Right hindlimb (tissue), 1 donor: ENCODE measurements at regions not wholly inside any gene's neighbourhood (a gene's known extent, or its start where the extent isn't known, plus 50 kb on each side); places are given as distances from the start of the nearest gene placed in this dataset.

Experiments
- DNase-seq: peaks from one replicate; pipeline ENCODE4 v3.0.0-alpha.2; 2018

DNA sequence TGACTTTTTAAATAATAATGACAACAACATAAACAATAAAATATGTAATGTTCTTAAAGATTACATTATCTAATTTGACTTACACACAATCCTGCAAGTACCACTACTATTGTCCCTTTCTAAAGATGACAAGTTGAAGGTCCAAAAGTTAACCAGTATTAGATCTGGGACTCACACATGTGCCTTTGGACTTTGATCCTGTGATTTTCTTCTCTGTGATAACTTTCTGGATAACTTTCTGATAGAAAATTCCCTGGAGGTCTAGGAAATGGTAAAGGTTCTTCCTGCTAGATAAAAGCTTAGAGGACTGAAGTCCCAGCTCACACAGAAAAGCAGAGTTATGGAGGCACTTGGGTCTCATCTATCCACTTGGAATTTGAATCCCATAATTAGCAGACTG lies 311.9 kb upstream of the KLHL29 start:
- no peak for DNase-seq

DNA sequence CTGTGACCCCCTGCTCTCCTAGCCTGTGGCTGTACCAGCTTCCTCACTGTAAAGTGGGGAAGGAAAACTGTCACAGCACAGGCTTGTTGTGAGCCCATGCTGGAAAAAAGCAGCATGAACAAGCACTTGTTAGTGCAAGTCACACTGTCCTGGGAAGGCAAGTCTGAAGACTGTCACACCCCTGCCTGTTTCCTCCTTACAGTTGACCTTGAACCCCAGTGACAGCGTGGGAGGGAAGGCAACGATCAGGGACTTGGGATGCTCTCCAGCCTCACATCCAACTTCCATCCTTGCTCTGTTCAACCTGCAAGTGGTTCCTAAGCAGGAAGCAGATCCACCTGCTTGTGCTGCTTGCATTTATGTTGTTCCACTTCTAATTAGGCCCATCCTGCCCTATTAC lies 311.3 kb upstream of the KLHL29 start:
- no peak for DNase-seq

DNA sequence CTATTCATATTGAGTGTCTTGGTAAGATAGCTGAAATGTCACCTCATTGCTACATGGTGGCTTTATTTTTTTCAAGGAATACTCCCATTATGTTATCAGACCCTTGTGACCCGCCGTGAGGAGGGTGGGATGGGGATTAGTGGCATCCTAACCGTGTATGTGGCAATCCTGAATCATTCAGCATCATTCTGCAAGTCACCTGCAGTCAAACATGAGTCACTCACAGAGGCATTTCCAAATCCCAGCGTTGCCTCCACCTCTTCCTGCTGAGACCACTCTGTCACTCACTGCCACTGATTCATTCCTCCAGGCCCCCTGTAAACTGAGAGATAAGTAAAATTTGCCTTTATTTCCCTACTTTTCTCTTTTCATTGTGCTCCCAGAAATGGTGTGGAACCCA lies 307.4 kb upstream of the KLHL29 start:
- DNase-seq: no peak

DNA sequence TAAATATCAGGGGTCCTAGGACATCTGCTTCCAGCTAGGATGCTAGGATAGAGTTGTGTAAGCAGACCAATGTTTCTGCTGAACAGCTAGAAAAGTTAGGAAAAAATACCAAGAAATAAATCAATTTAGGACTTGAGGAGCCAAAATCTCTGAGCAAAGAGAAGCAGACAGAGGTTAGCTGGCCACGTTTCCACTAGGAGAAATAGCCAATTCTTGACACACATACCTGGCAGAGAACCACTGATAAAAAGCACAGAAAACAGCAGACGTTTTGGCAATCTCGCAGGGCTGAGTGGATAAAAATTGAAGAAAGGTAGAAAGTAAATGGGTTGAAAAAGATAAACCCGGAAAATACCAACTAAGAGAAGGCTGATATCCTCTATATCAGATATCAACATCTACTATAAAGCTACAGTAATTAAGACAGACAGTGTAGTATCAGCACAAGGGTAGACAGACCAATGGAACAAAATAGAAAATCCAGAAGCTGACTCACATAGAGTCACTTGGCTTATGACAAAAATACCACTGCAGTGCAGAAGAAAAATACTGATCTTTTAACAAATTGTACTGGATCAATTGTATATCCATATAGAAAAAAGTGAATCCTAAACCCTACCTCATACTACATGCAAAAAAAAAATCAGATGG lies 306.1 kb upstream of the KLHL29 start:
- no peak for DNase-seq

DNA sequence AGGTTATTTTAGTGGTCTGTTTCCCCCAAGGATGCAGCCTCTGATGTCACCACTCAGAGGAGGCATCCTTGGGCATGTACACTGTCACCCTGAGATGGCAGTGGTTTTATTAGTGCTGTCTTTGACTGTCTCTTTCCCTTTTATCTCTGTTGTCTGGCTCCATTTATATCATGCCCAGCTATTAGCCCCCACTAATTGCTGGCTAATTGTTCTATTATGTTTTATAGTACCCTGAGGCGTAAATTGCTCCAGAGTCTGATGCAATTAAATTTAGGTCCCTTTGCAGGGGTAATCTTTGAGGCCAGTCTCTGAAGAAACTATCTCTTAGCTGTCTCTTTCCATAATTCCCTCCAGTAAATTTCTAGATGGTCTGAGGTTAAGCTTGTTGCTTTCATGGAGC lies 301.0 kb upstream of the KLHL29 start:
- no peak for DNase-seq

DNA sequence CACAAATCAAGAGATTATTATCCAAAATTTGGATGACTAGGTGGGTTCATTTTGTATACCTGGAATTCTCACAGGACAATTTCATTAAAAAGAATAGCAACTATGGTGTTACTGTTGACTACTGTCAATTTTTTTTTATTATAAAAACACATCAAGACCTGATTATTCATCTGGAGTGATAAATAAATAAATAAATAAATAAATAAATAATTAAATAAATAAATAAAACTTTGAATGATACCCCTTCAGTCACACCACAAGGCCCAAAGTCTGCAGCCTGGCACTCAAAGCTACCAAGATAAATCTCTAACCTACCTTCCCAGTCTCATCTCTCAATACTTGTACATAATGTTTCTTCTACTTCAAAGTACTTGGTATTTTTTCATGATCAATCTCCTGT lies 294.0 kb upstream of the KLHL29 start:
- no peak for DNase-seq

DNA sequence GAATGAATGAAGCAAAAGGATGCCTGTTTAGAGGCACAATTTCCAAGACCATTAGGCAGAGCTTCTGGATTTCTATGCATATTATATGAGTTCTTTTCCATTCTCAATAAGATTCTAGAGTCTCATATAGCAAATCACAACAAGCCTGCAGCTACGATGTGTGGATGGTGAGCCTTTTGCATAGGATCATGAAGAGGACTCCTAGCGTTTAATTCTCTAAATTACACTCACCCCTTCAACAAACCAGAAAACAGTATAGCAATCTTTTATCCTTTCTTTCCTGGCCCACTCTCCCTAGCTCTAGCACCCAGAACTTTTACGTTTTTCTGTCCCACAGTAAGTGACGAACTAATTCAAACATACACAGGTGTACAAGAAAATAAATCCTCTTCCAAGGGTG lies 293.1 kb upstream of the KLHL29 start:
- DNase-seq: no peak

DNA sequence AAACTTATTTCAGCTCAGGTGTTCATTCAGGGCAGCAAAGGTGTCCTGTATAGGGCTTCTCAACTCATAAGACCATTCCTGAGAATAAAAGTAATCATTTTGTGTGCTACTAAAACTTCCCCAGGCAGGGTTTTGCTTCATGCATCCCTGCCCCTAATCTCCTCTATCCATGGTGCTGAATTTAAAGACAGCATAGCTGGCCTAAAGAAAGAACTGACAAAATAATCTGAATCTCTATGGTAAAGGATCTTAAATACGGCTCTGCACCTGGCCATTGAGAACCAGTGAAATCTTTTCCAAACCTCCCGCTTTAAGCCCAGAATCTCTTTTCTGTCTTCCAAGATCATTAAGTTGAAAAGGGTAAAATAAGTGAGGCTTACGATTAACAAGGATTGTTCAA lies 292.1 kb upstream of the KLHL29 start:
- no peak for DNase-seq

DNA sequence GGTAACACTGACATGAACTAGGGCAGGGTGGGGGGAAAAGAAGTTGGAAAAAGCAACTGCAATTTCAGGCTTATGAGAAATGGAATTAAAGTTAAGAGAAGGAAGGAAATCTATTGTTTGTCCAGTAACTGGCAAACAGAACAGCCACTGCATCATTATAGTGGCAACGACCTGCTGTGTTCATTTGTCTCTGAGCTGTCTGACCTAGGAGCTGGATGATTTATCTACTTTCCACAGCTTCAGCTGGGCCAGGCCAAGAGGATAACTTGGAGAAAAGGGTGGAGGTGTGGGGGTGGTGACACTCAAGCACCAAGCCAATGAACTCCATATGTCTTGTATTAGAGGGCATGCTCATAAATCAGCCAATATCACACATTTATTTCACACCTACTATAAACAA lies 291.5 kb upstream of the KLHL29 start:
- no peak for DNase-seq

DNA sequence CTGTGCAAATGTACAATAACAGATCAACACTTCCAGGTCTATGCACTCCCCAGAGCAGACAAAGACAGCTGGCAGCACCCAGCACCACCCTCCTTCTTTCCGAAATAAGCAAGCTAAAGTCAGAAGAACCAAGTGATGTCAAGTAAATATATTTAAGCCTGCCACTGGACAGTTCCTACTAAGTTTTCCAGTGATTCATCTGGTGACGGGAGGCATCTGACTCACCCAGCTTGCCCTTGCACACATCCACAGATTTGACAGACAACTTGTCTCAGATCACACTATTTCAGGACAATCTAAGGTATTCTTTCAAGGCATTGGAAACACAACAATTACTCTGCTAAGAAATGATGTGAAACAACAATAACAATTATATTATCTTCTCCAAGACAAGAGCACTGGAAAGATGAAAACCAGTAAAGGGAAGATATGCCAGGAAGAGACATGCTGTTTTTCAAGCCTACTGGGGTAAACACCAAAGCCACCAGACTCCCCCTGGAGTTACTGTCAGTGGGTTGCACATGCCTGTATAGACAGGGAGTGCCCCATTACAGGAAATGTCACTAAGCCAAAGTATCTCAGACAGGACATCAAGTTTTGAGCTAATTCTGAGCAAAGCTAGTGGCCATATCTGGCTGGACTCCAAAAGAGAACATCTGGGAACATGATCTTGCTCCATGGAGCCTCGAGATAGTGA lies 287.9 kb upstream of the KLHL29 start:
- DNase-seq: no peak

DNA sequence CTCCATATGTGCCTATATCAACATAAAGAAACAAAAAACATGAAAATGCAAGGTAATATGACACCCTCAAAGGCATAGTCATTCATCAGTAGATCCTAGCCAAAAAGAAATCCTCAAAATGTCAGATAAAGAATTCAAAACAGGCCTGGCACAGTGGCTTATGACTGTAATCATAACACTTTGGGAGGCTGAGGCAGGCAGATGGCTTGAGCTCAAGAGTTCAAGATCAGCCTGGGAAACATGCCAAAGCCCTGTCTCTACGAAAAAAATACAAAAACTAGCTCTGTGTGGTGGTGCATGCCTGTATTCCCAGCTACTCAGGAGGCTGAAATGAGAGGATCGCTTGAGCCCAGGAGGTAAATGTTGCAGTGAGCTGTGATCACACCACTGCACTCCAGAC lies 284.6 kb upstream of the KLHL29 start:
- no peak for DNase-seq

DNA sequence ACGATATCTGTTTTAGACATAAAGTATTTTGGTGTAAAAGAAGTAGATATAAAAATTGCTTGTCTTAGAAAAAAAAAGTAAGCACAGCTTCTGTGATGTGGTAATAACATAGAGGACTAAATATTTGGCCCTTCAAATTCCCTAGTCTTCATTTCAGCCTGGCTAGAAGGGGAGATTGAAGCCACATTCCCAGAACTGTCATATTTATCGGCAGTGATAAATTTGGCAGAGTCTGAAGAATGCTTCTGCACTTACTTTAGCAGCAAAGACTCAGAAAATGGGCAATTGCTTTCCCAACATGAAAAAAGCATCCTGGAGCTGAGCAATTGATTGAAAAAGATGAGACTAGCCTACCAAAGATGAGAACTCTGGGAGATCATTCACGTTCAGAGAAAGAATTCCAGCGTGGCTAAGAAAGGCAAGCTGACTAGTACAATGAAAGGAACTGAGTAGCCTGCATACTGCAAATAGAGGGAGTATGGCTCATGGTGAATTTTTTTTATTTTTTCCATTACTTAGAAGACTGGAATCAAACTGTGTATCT lies 278.7 kb upstream of the KLHL29 start:
- DNase-seq: no peak

DNA sequence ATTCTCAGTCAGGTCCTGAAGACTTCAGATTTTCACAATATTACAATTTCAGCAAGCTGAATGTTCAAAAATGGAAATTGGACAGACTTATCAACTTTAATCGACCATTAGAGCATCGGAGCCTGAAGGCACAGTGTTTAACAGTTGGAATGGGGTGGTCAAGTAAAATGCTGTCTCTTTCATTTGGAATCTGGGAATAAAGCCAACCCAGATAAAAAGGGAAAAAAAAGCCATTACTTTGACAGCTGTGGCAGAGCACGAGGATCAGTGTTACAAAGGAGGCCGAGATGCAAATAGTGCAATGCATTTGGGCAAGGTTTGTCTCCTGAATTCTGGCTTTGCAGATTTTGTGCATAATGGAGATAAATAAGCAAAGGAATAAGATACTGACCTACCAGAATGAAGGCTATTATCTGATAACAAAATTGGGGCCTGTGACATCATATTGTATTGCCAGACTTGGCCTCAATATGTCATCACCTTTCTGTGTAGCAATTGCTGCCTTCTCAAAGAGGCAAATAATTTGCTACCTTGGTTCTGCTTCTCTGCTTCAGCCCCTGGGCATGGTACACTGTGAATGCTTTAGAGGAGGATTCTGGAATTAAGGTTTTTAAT lies 277.5 kb upstream of the KLHL29 start:
- DNase-seq: no peak

DNA sequence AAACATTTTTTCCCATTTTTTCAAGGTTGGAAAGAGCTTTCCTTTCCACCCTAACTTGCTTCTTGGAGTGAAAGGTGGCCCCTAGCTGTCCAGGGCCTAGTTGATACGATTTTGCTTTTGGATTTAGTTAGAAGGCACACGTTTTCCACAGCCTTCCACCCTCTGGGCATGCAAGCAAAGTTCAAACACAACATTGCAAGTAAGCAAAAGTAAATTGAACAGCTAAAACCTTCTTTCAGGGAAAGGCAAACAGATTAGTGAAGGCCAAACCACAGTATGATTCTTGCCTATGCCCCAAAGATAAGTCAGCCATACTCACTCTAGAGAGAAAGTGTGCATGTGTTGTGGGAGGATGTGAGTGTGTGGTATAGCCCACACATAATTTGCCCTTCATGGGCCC lies 273.7 kb upstream of the KLHL29 start:
- DNase-seq: no peak

DNA sequence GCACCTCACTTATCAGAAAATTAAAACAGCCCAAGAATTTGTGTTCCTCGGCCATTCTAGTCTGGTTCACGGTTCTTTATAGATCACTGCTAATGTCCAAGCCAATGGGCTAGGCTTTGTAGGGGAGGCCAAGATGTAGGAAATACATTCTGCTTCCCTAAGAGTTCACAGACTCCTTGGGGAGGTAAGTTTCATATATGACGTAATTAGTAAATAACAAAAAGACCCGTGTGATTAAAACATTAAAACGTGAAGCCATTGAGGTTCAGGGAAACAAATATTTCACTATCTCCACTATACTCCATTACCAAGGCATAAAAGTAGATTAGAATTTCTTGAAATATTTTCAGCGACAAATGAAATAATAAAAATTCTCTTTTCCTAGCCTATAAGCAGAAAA lies 272.5 kb upstream of the KLHL29 start:
- no peak for DNase-seq

DNA sequence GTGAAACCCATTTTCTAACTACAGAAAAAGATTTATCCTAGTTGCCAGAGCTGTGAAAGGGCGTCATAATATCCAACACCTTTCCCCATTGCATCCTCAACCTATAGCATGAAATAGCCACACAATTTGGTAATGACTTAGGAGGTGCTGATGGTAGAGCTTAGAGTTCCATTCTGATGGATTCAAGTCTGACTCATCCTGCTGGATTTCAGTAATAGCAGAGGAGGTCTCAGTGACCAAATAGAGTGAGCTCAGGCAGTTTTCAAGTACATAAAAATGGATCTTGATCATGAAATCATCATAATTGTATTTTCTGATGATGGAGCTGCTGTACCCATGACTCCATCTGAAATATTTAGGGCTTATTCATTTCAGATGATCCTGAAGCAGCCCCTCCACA lies 270.7 kb upstream of the KLHL29 start:
- DNase-seq: no peak

DNA sequence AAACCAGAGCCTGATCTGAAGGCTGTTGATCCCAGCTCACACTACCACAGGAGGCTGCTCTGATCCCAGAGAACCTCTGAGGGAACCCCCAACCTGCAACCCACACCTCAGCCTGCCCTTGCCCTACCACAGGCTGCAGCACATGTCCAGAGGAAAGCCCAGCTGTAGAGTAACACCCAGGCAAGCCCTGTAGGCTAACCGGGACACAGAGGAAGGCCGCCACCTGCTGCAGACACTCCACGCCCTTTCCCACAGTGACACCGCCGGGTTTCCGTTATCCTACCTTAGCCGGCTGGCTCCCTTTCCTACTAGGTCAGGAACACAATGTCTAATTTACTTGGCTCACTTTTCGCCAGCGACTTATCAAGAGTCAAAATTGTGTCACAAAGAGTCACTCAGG lies 266.7 kb upstream of the KLHL29 start:
- no peak for DNase-seq

DNA sequence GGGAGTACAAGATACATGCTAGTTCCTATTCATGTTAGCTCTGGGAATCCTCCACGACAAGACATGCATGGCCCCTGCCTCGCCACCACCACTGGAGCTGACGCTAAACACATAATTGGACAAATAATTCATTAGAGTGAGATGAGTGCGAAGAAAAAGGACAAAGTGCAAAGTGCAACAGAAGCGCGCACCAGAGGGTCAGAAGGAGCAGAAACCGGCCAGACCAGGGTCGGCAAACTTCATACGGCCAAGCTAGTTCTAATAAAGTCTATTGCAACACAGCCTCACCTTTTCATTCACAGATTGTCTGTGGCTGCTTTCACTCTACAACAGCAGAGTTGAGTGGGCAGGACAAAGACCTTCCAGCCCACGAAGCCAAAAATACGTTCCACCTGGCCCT lies 266.1 kb upstream of the KLHL29 start:
- DNase-seq: no peak

DNA sequence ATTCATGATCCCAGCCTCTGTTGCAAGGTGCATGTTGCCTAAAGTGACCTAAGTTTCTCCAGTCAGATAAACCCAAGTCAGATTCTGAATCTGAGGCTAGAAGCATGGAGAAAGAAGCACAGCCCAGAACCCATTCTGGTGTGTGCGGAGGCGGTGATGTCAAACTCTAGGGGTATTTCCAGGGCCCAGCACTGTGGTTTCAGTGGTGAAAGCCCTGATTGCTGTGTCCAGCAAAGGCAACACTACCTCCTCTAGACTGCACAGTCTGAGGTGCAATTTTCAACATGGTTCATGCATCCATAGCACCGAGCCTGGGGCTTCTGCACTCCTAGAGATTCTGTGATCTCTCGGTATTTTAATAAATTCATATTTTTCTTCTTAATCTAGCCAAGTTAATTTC lies 264.8 kb upstream of the KLHL29 start:
- no peak for DNase-seq

DNA sequence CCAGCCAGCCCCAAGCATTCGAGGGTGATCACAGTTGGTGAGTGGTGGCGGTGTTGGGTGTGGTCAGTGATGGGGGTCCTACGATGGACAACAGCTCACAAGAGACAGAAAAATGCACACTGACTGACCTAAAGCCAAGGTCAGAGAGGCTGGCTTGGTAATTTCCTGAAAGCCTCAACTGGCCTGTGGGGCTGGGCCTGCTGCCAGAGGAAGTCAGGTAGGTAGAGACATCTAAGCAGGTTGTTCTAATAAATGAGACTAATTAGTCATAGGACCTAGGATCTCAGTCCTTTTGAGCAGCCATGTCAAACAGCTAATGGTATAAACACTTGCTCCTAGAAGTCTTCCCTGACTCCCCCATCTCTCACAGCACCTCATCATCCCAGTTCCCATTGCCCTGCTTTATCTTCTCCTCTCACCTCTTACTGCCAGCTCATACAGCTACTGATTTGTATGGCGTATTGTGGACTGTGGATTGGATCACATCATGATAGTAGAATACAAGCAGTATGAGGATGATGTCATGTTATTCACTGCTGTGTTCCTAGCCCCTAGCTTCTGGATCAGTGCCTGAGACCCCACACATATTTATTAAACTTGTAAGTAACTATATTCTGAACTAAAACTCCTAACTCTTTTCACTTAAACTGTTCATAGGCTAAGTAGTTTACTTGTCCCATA lies 262.9 kb upstream of the KLHL29 start:
- DNase-seq: no peak

DNA sequence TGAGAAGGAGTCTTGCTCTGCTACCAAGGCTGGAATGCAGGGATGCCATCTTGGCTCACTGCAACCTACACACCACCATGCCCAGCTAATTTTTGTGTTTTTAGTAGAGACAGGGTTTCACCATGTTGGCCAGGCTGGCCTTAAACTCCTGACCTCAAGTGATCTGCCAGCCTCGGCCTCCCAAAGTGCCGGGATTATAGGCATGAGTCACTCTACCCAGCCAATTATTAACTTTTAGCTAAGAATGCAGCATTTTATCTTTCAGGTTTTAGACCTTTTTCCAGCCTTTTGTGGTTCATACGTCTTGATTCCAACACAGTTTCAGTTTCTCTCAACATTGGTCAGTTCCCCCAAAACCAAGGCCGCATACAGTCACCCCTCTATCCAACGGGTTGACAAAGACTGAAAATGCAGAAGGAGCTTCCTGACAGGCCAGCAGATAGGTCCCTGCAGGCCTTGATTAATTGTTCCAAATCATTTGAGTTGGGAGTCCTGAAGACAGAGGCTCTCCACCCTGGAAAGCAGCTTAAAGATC lies 262.2 kb upstream of the KLHL29 start:
- no peak for DNase-seq

DNA sequence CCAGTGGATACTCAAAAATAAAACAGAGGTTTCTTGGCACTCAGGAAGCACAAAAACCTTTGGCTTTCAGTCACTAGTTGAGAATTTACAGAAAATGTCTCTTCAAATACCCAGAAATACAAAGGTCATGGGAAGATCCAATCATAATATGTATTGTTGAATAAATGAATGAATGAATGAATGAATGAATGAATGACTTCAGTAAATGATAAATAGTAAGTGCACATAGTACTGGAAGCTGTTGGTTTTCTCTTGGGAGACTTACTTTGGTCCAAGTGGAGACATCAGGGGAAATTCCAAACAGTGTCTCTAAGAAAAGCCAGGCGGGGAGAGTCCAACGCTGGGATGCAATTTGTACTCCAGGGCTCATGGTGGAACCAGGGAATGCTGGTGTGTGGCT lies 261.3 kb upstream of the KLHL29 start:
- no peak for DNase-seq

DNA sequence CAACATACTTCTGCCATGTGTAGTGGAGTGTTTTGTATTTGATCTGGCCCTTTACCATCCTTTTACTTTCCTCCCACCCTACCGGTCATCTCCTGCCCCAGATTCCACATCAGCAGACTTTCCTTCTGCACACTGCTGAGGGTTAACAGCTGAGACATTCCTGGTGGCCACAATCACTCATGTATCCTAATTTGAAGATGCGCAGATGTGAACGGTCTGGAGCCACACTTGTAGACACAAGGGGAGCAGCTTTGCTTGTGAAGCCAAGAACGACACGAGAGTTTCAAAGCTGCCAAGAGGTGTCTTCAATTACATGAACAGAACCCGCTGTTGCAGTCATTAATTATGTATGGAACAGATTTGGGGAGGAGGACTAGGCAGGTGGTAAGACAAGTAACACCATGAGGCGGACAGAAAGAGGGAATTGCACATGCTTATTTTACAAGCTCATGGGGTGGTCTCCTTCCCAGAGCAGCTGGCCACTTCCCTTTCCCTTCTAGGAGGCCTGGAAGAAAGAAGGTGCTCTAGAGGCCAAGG lies 260.7 kb upstream of the KLHL29 start:
- DNase-seq: peak; percentile 21
